ENCODE measurements at regions not wholly inside any gene's neighbourhood (a gene's known extent, or its start where the extent isn't known, plus 50 kb on each side); places are given as distances from the start of the nearest gene placed in this dataset.

DNA sequence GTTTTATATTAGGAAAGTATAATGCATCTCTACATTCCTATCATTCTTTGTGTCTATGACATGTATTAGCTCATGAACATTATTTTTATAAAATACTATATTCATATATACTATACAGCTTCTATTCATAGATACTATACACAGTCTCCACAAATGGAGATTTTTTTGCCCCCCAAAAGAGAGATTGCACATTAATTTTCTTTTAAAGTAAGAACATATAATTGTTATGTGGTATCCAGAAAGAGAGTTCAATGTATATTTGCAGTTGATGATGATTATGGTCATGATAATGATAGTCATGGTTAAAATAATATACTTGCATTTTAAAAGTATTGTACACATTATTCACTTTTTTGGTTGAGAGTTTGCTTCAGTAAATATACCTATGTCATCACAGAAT is 445.3 kb downstream of the DSC3 start:
- no peak overlapping the region for H4K5ac ChIP-seq (ENCODE audit: insufficient read length, low read depth, low read length)
- TF ChIP-seq MAFK (IDR thresholded peaks at IDR 0.05; ENCODE audit: low read depth, low read length): no peak
- no peak for TF ChIP-seq TBP (IDR thresholded peaks at IDR 0.05; ENCODE audit: low read depth, low read length)

More for the DNA sequence above, 445.3 kb downstream of the DSC3 start:
- Histone ChIP-seq H2AFZ (ENCODE audit: low read length) (no peak overlapping the region), H3K23ac (ENCODE audit: insufficient read length) (no peak overlapping the region), H2BK12ac (ENCODE audit: low read depth, low read length) (no peak overlapping the region), H2BK15ac (ENCODE audit: low read length) (no peak overlapping the region), H3K4me3 (ENCODE audit: extremely low read depth in 1 of 4, insufficient read depth in 2 of 4, low read depth in 3 of 4, low read length in 4 of 4) (no peak overlapping the region), H3K9me3 (ENCODE audit: insufficient read depth in 2 of 2, low read depth in 1 of 2, low read length in 1 of 2) (no peaks in the 10 kb centered on the region), H3K79me2 (ENCODE audit: control insufficient read depth in 1 of 2, insufficient read depth in 2 of 2, low read length in 2 of 2) (no peaks in the 10 kb centered on the region), H3K36me3 (ENCODE audit: control insufficient read depth in 2 of 4, insufficient read depth in 4 of 4, low read length in 3 of 4) (no peaks in the 10 kb centered on the region), H3K56ac (replicated peaks; ENCODE audit: insufficient read length, low read depth, low read length) (no peak overlapping the region), H4K91ac (replicated peaks; ENCODE audit: insufficient read length, low read length) (no peak overlapping the region), H3K9ac (replicated peaks in 1 of 4; ENCODE audit: extremely low read depth in 1 of 4, low read depth in 3 of 4, low read length in 3 of 4) (no peak overlapping the region), H3K79me1 (ENCODE audit: low read depth, low read length) (no peaks in the 10 kb centered on the region), H3K14ac (ENCODE audit: insufficient read length) (no peak overlapping the region), H4K8ac (ENCODE audit: extremely low read depth, insufficient read depth, low read length) (no peak overlapping the region), H3K4me1 (replicated peaks in 1 of 4; ENCODE audit: control insufficient read depth in 3 of 4, insufficient read depth in 4 of 4, low read length in 3 of 4) (peaks cover 0 to 6% (median 0%) of the 10 kb centered on the region in 4 experiments; a peak in 1 of 7 replicates), H3K27me3 (replicated peaks in 1 of 4; ENCODE audit: control insufficient read depth in 3 of 4, extremely low read depth in 1 of 4, insufficient read depth in 3 of 4, low read length in 3 of 4) (no peaks in the 10 kb centered on the region), H3K27ac (ENCODE audit: low read depth, low read length) (no peak overlapping the region), H2BK120ac (replicated peaks; ENCODE audit: low read depth, low read length) (no peak overlapping the region), H3K4ac (replicated peaks; ENCODE audit: insufficient read length, low read depth, low read length) (no peak overlapping the region), H3K23me2 (ENCODE audit: low read depth, low read length) (no peaks in the 10 kb centered on the region; the same call in 1 of the 2 replicates), H3K18ac (ENCODE audit: extremely low read depth, low read length) (no peak overlapping the region), H2BK5ac (ENCODE audit: low read depth, low read length) (no peak overlapping the region), H2AK5ac (ENCODE audit: low read depth, low read length) (no peak overlapping the region), H4K20me1 (replicated peaks in 1 of 2; ENCODE audit: control insufficient read depth in 1 of 2, insufficient read depth in 2 of 2, low read length in 2 of 2) (no peaks in the 10 kb centered on the region), H2BK20ac (ENCODE audit: low read length) (no peak overlapping the region), H3K4me2 (ENCODE audit: insufficient read depth in 1 of 2, low read depth in 2 of 2, low read length in 2 of 2) (no peak overlapping the region)
- DNase-seq (ENCODE audit: low read depth in 1 of 2, low spot score in 2 of 2) (no peak), FAIRE-seq (no peak)
- CTCF ChIA-PET (ENCODE audit: partially characterized antibody): interaction anchor here (1.1 kb wide), 1 partner anchor 718 kb away, joined by 3 read pairs; no protein-coding TSS in a partner anchor
- POLR2A ChIA-PET (ENCODE audit: partially characterized antibody): no interaction called here
